ENCODE measurements at regions not wholly inside any gene's neighbourhood (a gene's known extent, or its start where the extent isn't known, plus 50 kb on each side); places are given as distances from the start of the nearest gene placed in this dataset.

DNA sequence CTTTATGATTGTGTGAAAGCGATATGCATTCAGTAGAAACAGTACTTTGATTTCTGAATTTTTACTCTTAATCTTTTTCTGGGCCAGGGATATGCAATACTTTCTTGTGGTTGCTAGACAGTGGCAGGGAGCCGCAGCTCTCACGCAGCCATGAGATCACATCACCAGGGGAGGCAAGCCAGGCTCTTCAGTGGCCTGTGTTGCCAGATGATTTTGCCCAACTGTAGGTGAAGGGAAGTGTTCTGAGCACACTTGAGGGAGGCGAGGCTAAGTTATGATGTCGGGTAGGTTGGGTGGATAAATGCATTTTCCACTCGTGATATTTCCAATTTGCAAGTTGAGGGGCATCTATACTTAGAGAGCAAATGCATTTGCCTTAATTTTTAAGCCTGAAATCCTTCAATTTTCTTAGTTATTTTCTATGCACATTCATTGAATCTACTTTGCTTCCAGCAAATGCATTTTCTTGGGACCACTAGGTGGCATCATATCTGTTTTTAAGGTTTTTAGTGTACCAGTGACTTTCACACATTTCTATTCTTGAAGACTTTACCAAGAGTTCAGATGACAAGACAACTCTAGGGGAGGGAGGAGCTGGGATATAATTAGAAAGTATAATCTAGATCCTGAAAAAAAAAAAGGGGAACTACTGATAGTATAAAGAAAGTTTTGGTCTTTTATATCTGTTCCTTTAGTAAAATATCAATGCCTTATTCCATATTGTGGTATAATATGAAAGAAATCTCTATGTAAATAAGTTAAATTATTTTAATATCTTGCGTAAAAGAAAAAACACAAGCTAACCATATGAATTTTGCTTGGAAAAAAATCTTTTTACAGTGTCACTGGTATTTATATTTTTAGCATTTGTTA is 643.3 kb downstream of the SOCS6 start:
- Histone ChIP-seq H3K27ac (ENCODE audit: low read depth in 2 of 2, low read length in 2 of 2) (no peak overlapping the region), H3K9me3 (ENCODE audit: control insufficient read depth in 2 of 3, insufficient read depth in 1 of 3, low read length in 3 of 3) (no peaks in the 10 kb centered on the region), H3K9ac (ENCODE audit: low read length in 3 of 3) (no peak overlapping the region), H3K36me3 (ENCODE audit: control insufficient read depth in 2 of 3, insufficient read depth in 3 of 3, low read length in 3 of 3) (no peaks in the 10 kb centered on the region), H3K4me3 (ENCODE audit: low read length in 3 of 3) (no peak overlapping the region), H3K4me1 (ENCODE audit: control insufficient read depth in 2 of 3, insufficient read depth in 2 of 3, low read depth in 1 of 3, low read length in 3 of 3) (no peaks in the 10 kb centered on the region), H3K27me3 (ENCODE audit: control insufficient read depth, insufficient read depth, low read length) (no peaks in the 10 kb centered on the region)
- peak; percentile 27 for FAIRE-seq
- peak in 2 of 5 donors; percentile 47 to 55 for DNase-seq
- intact Hi-C loops (cut with DNase I): no loop called here
- TF ChIP-seq, protein P1, sequence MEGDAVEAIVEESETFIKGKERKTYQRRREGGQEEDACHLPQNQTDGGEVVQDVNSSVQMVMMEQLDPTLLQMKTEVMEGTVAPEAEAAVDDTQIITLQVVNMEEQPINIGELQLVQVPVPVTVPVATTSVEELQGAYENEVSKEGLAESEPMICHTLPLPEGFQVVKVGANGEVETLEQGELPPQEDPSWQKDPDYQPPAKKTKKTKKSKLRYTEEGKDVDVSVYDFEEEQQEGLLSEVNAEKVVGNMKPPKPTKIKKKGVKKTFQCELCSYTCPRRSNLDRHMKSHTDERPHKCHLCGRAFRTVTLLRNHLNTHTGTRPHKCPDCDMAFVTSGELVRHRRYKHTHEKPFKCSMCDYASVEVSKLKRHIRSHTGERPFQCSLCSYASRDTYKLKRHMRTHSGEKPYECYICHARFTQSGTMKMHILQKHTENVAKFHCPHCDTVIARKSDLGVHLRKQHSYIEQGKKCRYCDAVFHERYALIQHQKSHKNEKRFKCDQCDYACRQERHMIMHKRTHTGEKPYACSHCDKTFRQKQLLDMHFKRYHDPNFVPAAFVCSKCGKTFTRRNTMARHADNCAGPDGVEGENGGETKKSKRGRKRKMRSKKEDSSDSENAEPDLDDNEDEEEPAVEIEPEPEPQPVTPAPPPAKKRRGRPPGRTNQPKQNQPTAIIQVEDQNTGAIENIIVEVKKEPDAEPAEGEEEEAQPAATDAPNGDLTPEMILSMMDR (IDR thresholded peaks at IDR 0.05; ENCODE audit: borderline replicate concordance, extremely low read depth, insufficient read depth): peak; percentile 62

DNA sequence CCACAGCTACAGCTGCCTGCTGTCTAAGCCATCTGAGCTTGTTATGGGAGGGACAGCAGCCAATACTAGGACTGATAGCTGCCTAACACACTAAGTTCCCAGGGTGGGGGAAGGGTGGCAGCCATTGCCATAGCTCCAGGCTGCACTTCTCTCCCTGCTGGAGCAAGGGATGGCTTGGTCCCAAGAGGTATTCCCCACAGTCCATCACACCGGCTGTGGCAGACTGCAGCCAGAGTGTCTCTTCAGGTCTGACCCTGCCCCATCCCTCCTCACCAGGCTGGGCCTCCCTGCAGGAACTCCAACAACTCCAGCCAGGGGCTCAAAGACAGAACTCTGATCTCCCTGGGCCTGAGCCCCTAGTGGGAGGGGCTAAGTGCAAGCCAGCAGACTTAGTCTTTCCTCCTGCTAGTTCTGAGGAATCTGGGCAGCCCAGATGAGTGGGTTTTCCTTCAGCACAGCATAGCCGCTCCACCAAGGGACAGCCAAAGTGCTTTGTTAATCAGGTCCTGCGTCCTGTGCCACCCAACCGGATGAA is 632.1 kb downstream of the SOCS6 start:
- FAIRE-seq: no peak
- Histone ChIP-seq H3K27ac (ENCODE audit: low read depth in 2 of 2, low read length in 2 of 2) (no peak overlapping the region), H3K4me3 (ENCODE audit: low read length in 3 of 3) (no peak overlapping the region), H3K9ac (ENCODE audit: low read length in 3 of 3) (no peak overlapping the region), H3K9me3 (ENCODE audit: control insufficient read depth in 2 of 3, insufficient read depth in 1 of 3, low read length in 3 of 3) (no peaks in the 10 kb centered on the region), H3K4me1 (ENCODE audit: control insufficient read depth in 2 of 3, insufficient read depth in 2 of 3, low read depth in 1 of 3, low read length in 3 of 3) (no peaks in the 10 kb centered on the region), H3K27me3 (ENCODE audit: control insufficient read depth, insufficient read depth, low read length) (no peaks in the 10 kb centered on the region), H3K36me3 (ENCODE audit: control insufficient read depth in 2 of 3, insufficient read depth in 3 of 3, low read length in 3 of 3) (no peaks in the 10 kb centered on the region)
- TF ChIP-seq, protein P1 (IDR thresholded peaks at IDR 0.05; ENCODE audit: borderline replicate concordance, extremely low read depth, insufficient read depth): no peak
- DNase-seq: peak in 1 of 5 donors; percentile 57
- intact Hi-C loops (cut with DNase I): no loop called here

DNA sequence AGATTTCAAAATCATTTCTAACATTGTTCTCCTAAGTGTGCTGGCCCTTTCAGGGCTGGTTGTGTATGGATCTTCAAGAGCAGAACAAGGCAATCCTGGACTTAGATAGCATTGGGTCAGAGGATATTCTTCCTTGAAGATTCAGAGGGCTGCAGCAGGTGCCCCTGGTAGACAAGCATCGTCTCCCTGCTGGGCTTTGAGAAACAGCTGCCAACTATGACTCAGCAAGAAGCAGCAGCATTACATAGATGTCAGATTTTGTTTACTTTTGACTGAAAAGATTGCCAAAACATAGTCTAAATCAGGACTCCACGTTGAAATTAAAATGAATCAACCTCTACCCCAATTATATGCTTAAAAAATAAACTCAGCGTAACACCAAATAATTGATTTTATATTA is 618.8 kb downstream of the SOCS6 start:
- H3K4me1 ChIP-seq (ENCODE audit: control insufficient read depth in 2 of 3, insufficient read depth in 2 of 3, low read depth in 1 of 3, low read length in 3 of 3): no peaks in the 10 kb centered on the region
- no peak overlapping the region for H3K9ac ChIP-seq (ENCODE audit: low read length in 3 of 3)
- TF ChIP-seq, protein P1 (IDR thresholded peaks at IDR 0.05; ENCODE audit: borderline replicate concordance, extremely low read depth, insufficient read depth): no peak
- H3K27me3 ChIP-seq (ENCODE audit: control insufficient read depth, insufficient read depth, low read length): no peaks in the 10 kb centered on the region
- H3K36me3 ChIP-seq (ENCODE audit: control insufficient read depth in 2 of 3, insufficient read depth in 3 of 3, low read length in 3 of 3): no peaks in the 10 kb centered on the region
- no peak overlapping the region for H3K4me3 ChIP-seq (ENCODE audit: low read length in 3 of 3)
- intact Hi-C loops (cut with DNase I): no loop called here
- DNase-seq (peak in 1 of 5 donors; percentile 3), FAIRE-seq (no peak)
- H3K27ac ChIP-seq (ENCODE audit: low read depth in 2 of 2, low read length in 2 of 2): no peak overlapping the region
- H3K9me3 ChIP-seq (ENCODE audit: control insufficient read depth in 2 of 3, insufficient read depth in 1 of 3, low read length in 3 of 3): no peaks in the 10 kb centered on the region
